ENCODE measurements at regions not wholly inside any gene's neighbourhood (a gene's known extent, or its start where the extent isn't known, plus 50 kb on each side); places are given as distances from the start of the nearest gene placed in this dataset.

GRCh38 chr11:44488165-44488965 is 77.1 kb upstream of the CD82 start:
- no peaks in the 10 kb centered on the region for H3K9me3 Mint-ChIP-seq
- no peak overlapping the region for H3K27ac Mint-ChIP-seq
- peaks cover 22% of the 10 kb centered on the region for H3K27me3 Mint-ChIP-seq
- ATAC-seq (ENCODE audit: low read depth) (no peak), DNase-seq (no peak)
- POLR2A ChIA-PET, result no interaction called here
- H3K36me3 Mint-ChIP-seq, result no peaks in the 10 kb centered on the region
- no peaks in the 10 kb centered on the region for H3K4me1 Mint-ChIP-seq
- H3K4me3 Mint-ChIP-seq, result no peak overlapping the region

- Mint-ChIP-seq H3K27ac (no peak overlapping the region), H3K4me3 (no peak overlapping the region), H3K36me3 (no peaks in the 10 kb centered on the region), H3K9me3 (no peaks in the 10 kb centered on the region), H3K4me1 (no peaks in the 10 kb centered on the region), H3K27me3 (peaks cover 26% of the 10 kb centered on the region)
- no peak for DNase-seq
- POLR2A ChIA-PET, result no interaction called here
- no peak for ATAC-seq (ENCODE audit: low read depth)
Observed at GRCh38 chr11:44493383-44493782, 72.1 kb upstream of the CD82 start.

GRCh38 chr11:44493930-44494329 is 71.5 kb upstream of the CD82 start:
- DNase-seq (no peak), ATAC-seq (ENCODE audit: low read depth) (no peak)
- Mint-ChIP-seq H3K36me3 (no peaks in the 10 kb centered on the region), H3K9me3 (no peaks in the 10 kb centered on the region), H3K27me3 (peaks cover 26% of the 10 kb centered on the region), H3K27ac (no peak overlapping the region), H3K4me1 (no peaks in the 10 kb centered on the region), H3K4me3 (no peak overlapping the region)
- POLR2A ChIA-PET, result no interaction called here

DNA sequence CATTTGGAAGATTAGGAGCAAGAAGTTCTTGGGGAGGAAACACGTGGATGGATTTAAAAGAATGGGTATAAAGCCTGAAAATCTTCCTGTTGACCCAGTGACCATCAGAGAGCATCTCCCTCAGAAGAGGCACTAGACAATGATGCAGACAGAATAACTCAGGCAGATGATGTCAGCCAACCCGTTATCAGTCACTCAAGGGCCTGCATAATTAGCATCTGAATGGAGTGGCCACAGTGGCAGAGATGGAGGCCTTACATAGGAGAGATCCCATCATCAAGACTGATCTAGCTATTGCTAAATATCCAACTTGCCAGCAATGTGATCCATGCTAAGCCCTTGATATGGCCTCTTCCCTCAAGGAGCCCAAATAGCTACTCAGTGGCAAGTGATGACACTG is 70.7 kb upstream of the CD82 start:
- no peaks in the 10 kb centered on the region for H3K36me3 Mint-ChIP-seq
- peaks cover 23% of the 10 kb centered on the region for H3K27me3 Mint-ChIP-seq
- no peak for ATAC-seq (ENCODE audit: low read depth)
- POLR2A ChIA-PET, result no interaction called here
- H3K4me1 Mint-ChIP-seq, result no peaks in the 10 kb centered on the region
- no peak overlapping the region for H3K27ac Mint-ChIP-seq
- H3K4me3 Mint-ChIP-seq, result no peak overlapping the region
- DNase-seq, result no peak
- no peaks in the 10 kb centered on the region for H3K9me3 Mint-ChIP-seq

GRCh38 chr11:44496391-44496790 is 69.1 kb upstream of the CD82 start:
- H3K9me3 Mint-ChIP-seq, result no peaks in the 10 kb centered on the region
- H3K36me3 Mint-ChIP-seq, result no peaks in the 10 kb centered on the region
- H3K4me3 Mint-ChIP-seq, result no peak overlapping the region
- DNase-seq (no peak), ATAC-seq (ENCODE audit: low read depth) (no peak)
- H3K27ac Mint-ChIP-seq, result no peak overlapping the region
- no peaks in the 10 kb centered on the region for H3K4me1 Mint-ChIP-seq
- POLR2A ChIA-PET, result no interaction called here
- H3K27me3 Mint-ChIP-seq, result peaks cover 16% of the 10 kb centered on the region

GRCh38 chr11:44498089-44498871 is 67.2 kb upstream of the CD82 start:
- H3K9me3 Mint-ChIP-seq, result no peaks in the 10 kb centered on the region
- no peak for DNase-seq
- H3K27me3 Mint-ChIP-seq, result peaks cover 4% of the 10 kb centered on the region
- POLR2A ChIA-PET, result no interaction called here
- H3K36me3 Mint-ChIP-seq, result no peaks in the 10 kb centered on the region
- no peak overlapping the region for H3K4me3 Mint-ChIP-seq
- ATAC-seq (ENCODE audit: low read depth), result no peak
- H3K27ac Mint-ChIP-seq, result no peak overlapping the region
- H3K4me1 Mint-ChIP-seq, result no peaks in the 10 kb centered on the region

DNA sequence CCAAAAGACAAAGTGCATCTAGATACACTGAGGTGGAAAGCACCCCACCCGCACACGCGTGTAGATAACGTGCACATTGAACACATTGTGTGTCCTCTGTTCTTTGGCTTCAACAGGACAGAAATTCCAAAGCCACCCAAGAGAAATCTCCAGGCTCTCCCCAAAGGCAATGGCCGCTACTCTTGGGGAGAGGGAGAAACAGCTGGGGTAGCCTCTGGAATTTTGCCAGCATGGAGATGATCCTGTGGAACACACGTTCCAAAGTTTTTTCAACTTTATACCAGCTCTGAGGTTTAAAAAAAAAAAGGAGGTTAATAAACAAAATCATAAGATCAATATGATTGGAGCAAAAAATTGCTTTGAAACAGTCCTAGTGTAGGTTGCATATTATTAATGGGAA is 63.0 kb upstream of the CD82 start:
- Mint-ChIP-seq H3K9me3 (peaks cover 2% of the 10 kb centered on the region), H3K4me3 (no peak overlapping the region), H3K36me3 (no peaks in the 10 kb centered on the region), H3K27me3 (no peaks in the 10 kb centered on the region), H3K27ac (no peak overlapping the region), H3K4me1 (no peaks in the 10 kb centered on the region)
- DNase-seq (no peak), ATAC-seq (ENCODE audit: low read depth) (no peak)
- POLR2A ChIA-PET, result no interaction called here

DNA sequence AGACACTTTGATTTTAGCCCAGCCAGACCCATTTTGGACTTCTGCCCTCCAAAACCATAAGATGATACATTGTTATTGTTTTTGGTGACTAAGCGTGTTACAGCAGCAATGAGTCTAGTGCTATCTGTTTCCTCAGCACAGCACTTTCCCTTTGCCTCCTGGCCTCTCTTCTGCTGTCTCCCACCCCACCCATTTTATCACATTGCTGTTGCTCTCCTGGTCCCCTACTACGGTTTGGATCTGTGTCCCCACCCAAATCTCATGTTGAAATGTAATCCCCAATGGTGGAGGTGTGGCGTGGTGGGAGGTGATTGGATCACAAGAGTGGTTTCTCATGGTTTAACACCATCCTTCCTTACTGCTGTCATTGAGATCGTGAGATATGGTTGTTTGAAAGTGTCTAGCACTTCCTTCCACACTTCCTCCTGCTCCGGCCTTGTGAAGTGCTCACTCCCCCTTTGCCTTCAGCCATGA is 59.8 kb upstream of the CD82 start:
- Mint-ChIP-seq H3K4me3 (no peak overlapping the region), H3K9me3 (peaks cover 2% of the 10 kb centered on the region), H3K27me3 (no peaks in the 10 kb centered on the region), H3K36me3 (no peaks in the 10 kb centered on the region), H3K27ac (no peak overlapping the region), H3K4me1 (no peaks in the 10 kb centered on the region)
- ATAC-seq (ENCODE audit: low read depth), result no peak
- no peak for DNase-seq
- POLR2A ChIA-PET, result no interaction called here

GRCh38 chr11:44506375-44507016 is 59.0 kb upstream of the CD82 start:
- Mint-ChIP-seq H3K9me3 (peaks cover 2% of the 10 kb centered on the region), H3K27me3 (peaks cover 3% of the 10 kb centered on the region), H3K4me1 (no peaks in the 10 kb centered on the region), H3K4me3 (no peak overlapping the region), H3K27ac (no peak overlapping the region), H3K36me3 (no peaks in the 10 kb centered on the region)
- POLR2A ChIA-PET, result no interaction called here
- DNase-seq (no peak), ATAC-seq (ENCODE audit: low read depth) (no peak)

DNA sequence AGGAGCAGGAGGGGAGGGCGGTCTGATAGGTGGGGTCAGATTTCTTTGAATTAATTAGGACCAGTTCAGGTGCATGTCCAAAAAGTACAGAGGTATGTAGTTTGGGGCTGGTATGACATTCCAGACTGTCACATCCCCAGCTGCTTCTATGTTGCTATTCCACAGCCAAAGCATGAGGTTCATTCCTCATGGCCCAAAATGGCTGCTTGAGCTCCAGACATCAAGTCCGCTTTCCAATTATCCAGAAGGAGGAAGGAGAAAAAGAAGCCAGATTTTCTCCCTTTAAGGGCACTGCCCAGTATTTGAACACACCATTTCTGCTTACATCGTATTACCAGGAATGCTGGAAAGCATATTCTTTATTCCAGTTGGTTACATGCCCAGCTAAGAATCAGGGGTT is 58.0 kb upstream of the CD82 start:
- Mint-ChIP-seq H3K27ac (no peak overlapping the region), H3K4me3 (no peak overlapping the region), H3K9me3 (peaks cover 2% of the 10 kb centered on the region), H3K27me3 (peaks cover 7% of the 10 kb centered on the region), H3K36me3 (no peaks in the 10 kb centered on the region), H3K4me1 (no peaks in the 10 kb centered on the region)
- DNase-seq (no peak), ATAC-seq (ENCODE audit: low read depth) (no peak)
- POLR2A ChIA-PET, result no interaction called here

DNA sequence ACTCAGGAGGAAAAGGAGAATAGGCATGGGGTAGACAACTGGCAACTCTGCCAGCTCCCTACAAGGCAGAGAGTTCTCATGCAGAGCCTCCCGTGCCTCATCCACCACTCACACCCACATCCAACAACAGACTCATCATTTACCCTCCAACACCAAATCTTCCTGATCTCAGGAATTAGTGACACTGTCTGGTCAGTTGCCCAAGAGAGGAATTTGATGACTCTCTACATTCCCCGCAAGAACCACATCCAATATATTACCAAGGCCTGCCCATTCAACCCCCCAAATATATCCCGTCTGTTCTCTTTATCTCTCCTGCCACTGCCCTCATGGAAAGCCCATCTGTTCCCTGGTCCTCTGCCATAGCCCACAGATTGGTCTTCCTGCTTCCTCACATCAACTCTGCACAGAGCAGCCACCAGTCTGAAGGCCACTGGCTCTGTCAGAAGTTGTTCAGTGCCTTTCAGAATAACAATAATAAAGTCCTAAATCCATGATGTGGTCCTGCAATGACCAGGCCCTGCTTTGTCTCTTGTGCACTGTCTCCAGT is 57.5 kb upstream of the CD82 start:
- no peaks in the 10 kb centered on the region for H3K36me3 Mint-ChIP-seq
- POLR2A ChIA-PET, result no interaction called here

DNA sequence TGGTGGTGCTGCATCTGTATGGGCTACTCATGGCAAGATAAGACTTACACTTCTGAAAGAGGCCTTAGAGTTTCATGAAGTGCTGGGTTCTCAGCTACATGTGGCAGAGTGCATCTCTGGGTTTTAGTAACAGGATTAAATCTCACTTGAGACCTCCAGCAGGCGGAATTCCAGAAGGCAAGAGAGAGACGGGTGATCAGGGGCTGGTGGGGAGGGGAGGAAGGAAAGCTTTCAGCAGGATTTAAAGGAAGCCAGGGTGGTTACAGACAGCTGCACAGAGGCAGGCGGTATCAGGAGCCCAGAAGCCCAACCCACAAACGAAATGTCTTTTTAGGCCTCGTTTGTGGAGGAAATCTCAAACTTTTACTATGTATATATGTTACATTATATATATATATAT is 56.2 kb upstream of the CD82 start:
- Mint-ChIP-seq H3K36me3 (no peaks in the 10 kb centered on the region), H3K9me3 (peaks cover 2% of the 10 kb centered on the region), H3K27ac (no peak overlapping the region), H3K27me3 (peaks cover 7% of the 10 kb centered on the region), H3K4me3 (no peak overlapping the region), H3K4me1 (no peaks in the 10 kb centered on the region)
- DNase-seq (no peak), ATAC-seq (ENCODE audit: low read depth) (no peak)
- POLR2A ChIA-PET, result no interaction called here

More for the DNA sequence above, 57.5 kb upstream of the CD82 start:
- H3K9me3 Mint-ChIP-seq, result peaks cover 2% of the 10 kb centered on the region
- no peak overlapping the region for H3K27ac Mint-ChIP-seq
- no peaks in the 10 kb centered on the region for H3K4me1 Mint-ChIP-seq
- peaks cover 7% of the 10 kb centered on the region for H3K27me3 Mint-ChIP-seq
- DNase-seq (no peak), ATAC-seq (ENCODE audit: low read depth) (no peak)
- no peak overlapping the region for H3K4me3 Mint-ChIP-seq

GRCh38 chr11:44510372-44510771 is 55.1 kb upstream of the CD82 start:
- Mint-ChIP-seq H3K4me1 (no peaks in the 10 kb centered on the region), H3K36me3 (no peaks in the 10 kb centered on the region), H3K9me3 (peaks cover 2% of the 10 kb centered on the region), H3K4me3 (no peak overlapping the region), H3K27me3 (peaks cover 10% of the 10 kb centered on the region), H3K27ac (no peak overlapping the region)
- POLR2A ChIA-PET, result interaction anchor here (0.6 kb wide), 1 partner anchor 19 kb away, joined by 7 read pairs; no protein-coding TSS in a partner anchor
- ATAC-seq (ENCODE audit: low read depth) (no peak), DNase-seq (no peak)
